ENCODE measurements at regions not wholly inside any gene's neighbourhood (a gene's known extent, or its start where the extent isn't known, plus 50 kb on each side); places are given as distances from the start of the nearest gene placed in this dataset.

DNA sequence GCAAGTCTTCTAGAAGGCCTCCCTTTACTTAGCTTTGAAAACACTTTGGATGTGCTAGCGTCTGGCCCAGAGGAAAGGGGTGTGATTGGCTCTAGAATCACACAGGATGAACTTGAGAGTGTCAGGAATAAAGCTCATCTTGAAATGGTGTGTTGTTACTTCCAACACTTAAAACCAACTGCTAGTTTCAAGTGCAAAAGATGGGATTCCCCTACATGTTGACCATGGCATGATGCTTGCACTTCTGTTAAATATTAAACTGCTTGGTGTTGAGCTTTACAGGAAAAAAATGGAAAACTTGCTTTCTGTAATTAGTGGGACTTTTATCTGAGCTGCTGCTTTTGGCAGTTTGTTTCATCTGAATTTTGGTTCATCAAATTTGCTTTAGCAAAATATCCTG, 261.1 kb downstream of the MED10 start:
- Histone ChIP-seq H3K4me1 (ENCODE audit: insufficient read depth, low read length, severe bottlenecking) (no peaks in the 10 kb centered on the region), H3K4me2 (ENCODE audit: low read length) (no peak overlapping the region), H3K9ac (ENCODE audit: low read length) (no peak overlapping the region), H3K9me3 (ENCODE audit: low read length) (no peaks in the 10 kb centered on the region), H3K27me3 (ENCODE audit: insufficient read depth, low read length) (no peaks in the 10 kb centered on the region), H3K79me2 (ENCODE audit: insufficient read depth, low read length) (no peaks in the 10 kb centered on the region), H3F3A (ENCODE audit: insufficient read depth, low read length) (no peaks in the 10 kb centered on the region), H3K27ac (ENCODE audit: low read depth, low read length, poor library complexity, severe bottlenecking) (no peak overlapping the region), H3K4me3 (ENCODE audit: low read depth, low read length, poor library complexity, severe bottlenecking) (no peak overlapping the region), H3K36me3 (ENCODE audit: insufficient read depth, low read length) (no peaks in the 10 kb centered on the region), H4K20me1 (ENCODE audit: insufficient read depth, low read length) (no peaks in the 10 kb centered on the region), H3K9me2 (ENCODE audit: low read depth, low read length) (no peaks in the 10 kb centered on the region), H2AFZ (ENCODE audit: low read length) (no peak overlapping the region)
- no peak for TF ChIP-seq EZH2 (IDR thresholded peaks at IDR 0.05; ENCODE audit: borderline replicate concordance, low read length)

- H4K20me1 ChIP-seq (ENCODE audit: insufficient read depth, low read length) = no peaks in the 10 kb centered on the region
- no peak overlapping the region for H3K27ac ChIP-seq (ENCODE audit: low read depth, low read length, poor library complexity, severe bottlenecking)
- no peak overlapping the region for H3K9ac ChIP-seq (ENCODE audit: low read length)
- H3F3A ChIP-seq (ENCODE audit: insufficient read depth, low read length) = no peaks in the 10 kb centered on the region
- no peak overlapping the region for H3K4me3 ChIP-seq (ENCODE audit: low read depth, low read length, poor library complexity, severe bottlenecking)
- no peak overlapping the region for H3K4me2 ChIP-seq (ENCODE audit: low read length)
- H3K27me3 ChIP-seq (ENCODE audit: insufficient read depth, low read length) = no peaks in the 10 kb centered on the region
- no peak overlapping the region for H2AFZ ChIP-seq (ENCODE audit: low read length)
- no peaks in the 10 kb centered on the region for H3K79me2 ChIP-seq (ENCODE audit: insufficient read depth, low read length)
- H3K36me3 ChIP-seq (ENCODE audit: insufficient read depth, low read length) = no peaks in the 10 kb centered on the region
- no peaks in the 10 kb centered on the region for H3K4me1 ChIP-seq (ENCODE audit: insufficient read depth, low read length, severe bottlenecking)
- H3K9me3 ChIP-seq (ENCODE audit: low read length) = no peaks in the 10 kb centered on the region
- TF ChIP-seq, protein P1, sequence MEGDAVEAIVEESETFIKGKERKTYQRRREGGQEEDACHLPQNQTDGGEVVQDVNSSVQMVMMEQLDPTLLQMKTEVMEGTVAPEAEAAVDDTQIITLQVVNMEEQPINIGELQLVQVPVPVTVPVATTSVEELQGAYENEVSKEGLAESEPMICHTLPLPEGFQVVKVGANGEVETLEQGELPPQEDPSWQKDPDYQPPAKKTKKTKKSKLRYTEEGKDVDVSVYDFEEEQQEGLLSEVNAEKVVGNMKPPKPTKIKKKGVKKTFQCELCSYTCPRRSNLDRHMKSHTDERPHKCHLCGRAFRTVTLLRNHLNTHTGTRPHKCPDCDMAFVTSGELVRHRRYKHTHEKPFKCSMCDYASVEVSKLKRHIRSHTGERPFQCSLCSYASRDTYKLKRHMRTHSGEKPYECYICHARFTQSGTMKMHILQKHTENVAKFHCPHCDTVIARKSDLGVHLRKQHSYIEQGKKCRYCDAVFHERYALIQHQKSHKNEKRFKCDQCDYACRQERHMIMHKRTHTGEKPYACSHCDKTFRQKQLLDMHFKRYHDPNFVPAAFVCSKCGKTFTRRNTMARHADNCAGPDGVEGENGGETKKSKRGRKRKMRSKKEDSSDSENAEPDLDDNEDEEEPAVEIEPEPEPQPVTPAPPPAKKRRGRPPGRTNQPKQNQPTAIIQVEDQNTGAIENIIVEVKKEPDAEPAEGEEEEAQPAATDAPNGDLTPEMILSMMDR (IDR thresholded peaks at IDR 0.05; ENCODE audit: low read length) = no peak
- TF ChIP-seq EZH2 (IDR thresholded peaks at IDR 0.05; ENCODE audit: borderline replicate concordance, low read length) = no peak
- no peaks in the 10 kb centered on the region for H3K9me2 ChIP-seq (ENCODE audit: low read depth, low read length)
Observed at GRCh38 chr5:6115852-6116251, 262.5 kb downstream of the MED10 start.

- Histone ChIP-seq H3K4me1 (ENCODE audit: insufficient read depth, low read length, severe bottlenecking) (no peaks in the 10 kb centered on the region), H3K4me2 (ENCODE audit: low read length) (no peak overlapping the region), H4K20me1 (ENCODE audit: insufficient read depth, low read length) (no peaks in the 10 kb centered on the region), H3K27me3 (ENCODE audit: insufficient read depth, low read length) (no peaks in the 10 kb centered on the region), H2AFZ (ENCODE audit: low read length) (no peak overlapping the region), H3K9ac (ENCODE audit: low read length) (no peak overlapping the region), H3K36me3 (ENCODE audit: insufficient read depth, low read length) (no peaks in the 10 kb centered on the region), H3K9me2 (ENCODE audit: low read depth, low read length) (no peaks in the 10 kb centered on the region), H3F3A (ENCODE audit: insufficient read depth, low read length) (no peaks in the 10 kb centered on the region), H3K9me3 (ENCODE audit: low read length) (no peaks in the 10 kb centered on the region), H3K79me2 (ENCODE audit: insufficient read depth, low read length) (no peaks in the 10 kb centered on the region), H3K27ac (ENCODE audit: low read depth, low read length, poor library complexity, severe bottlenecking) (no peak overlapping the region), H3K4me3 (ENCODE audit: low read depth, low read length, poor library complexity, severe bottlenecking) (no peak overlapping the region)
- no peak for TF ChIP-seq EZH2 (IDR thresholded peaks at IDR 0.05; ENCODE audit: borderline replicate concordance, low read length)
- TF ChIP-seq, protein P1 (IDR thresholded peaks at IDR 0.05; ENCODE audit: low read length) = no peak
Observed at GRCh38 chr5:6112538-6112937, 265.8 kb downstream of the MED10 start.

- H3K79me2 ChIP-seq (ENCODE audit: insufficient read depth, low read length) = no peaks in the 10 kb centered on the region
- H3F3A ChIP-seq (ENCODE audit: insufficient read depth, low read length) = no peaks in the 10 kb centered on the region
- H3K4me1 ChIP-seq (ENCODE audit: insufficient read depth, low read length, severe bottlenecking) = no peaks in the 10 kb centered on the region
- no peaks in the 10 kb centered on the region for H3K27me3 ChIP-seq (ENCODE audit: insufficient read depth, low read length)
- H3K9me3 ChIP-seq (ENCODE audit: low read length) = no peaks in the 10 kb centered on the region
- no peaks in the 10 kb centered on the region for H3K9me2 ChIP-seq (ENCODE audit: low read depth, low read length)
- no peaks in the 10 kb centered on the region for H3K36me3 ChIP-seq (ENCODE audit: insufficient read depth, low read length)
- H3K9ac ChIP-seq (ENCODE audit: low read length) = no peak overlapping the region
- no peak overlapping the region for H3K27ac ChIP-seq (ENCODE audit: low read depth, low read length, poor library complexity, severe bottlenecking)
- TF ChIP-seq EZH2 (IDR thresholded peaks at IDR 0.05; ENCODE audit: borderline replicate concordance, low read length) = no peak
- TF ChIP-seq, protein P1 (IDR thresholded peaks at IDR 0.05; ENCODE audit: low read length) = no peak
- H3K4me2 ChIP-seq (ENCODE audit: low read length) = no peak overlapping the region
- no peak overlapping the region for H2AFZ ChIP-seq (ENCODE audit: low read length)
- no peaks in the 10 kb centered on the region for H4K20me1 ChIP-seq (ENCODE audit: insufficient read depth, low read length)
- H3K4me3 ChIP-seq (ENCODE audit: low read depth, low read length, poor library complexity, severe bottlenecking) = no peak overlapping the region
Observed at GRCh38 chr5:6112125-6112524, 266.2 kb downstream of the MED10 start.
